ENCODE measurements at regions not wholly inside any gene's neighbourhood (a gene's known extent, or its start where the extent isn't known, plus 50 kb on each side); places are given as distances from the start of the nearest gene placed in this dataset.
"Not testable (repeated sequence)": the region's sequence is repeated elsewhere in the genome, so short reads cannot be mapped to it uniquely, and the experiment has no call there.

DNA sequence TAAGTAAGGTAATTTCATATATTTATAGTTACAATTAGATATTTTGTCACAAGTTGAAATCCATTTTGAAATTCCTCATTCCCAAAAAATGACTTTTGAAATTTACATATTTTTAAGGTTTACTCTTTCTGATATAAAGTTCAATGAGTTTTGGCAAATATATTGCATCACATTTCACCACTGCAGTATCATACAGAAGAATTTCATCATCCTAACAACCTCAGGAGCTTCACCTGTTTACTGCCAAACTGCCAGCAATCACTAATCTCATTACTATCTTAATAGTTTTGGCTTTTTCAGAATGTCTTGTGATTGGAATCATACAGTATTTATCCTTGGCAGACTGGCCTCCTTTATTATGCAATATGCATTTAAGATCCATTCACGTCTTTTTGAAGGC, 1578.9 kb downstream of the REEP3 start:
- H3K4me3 Mint-ChIP-seq, result no peak overlapping the region
- peaks cover 14% of the 10 kb centered on the region for H3K9me3 Mint-ChIP-seq
- H3K36me3 Mint-ChIP-seq (ENCODE audit: low read depth), result no peaks in the 10 kb centered on the region
- no peaks in the 10 kb centered on the region for H3K4me1 Mint-ChIP-seq (ENCODE audit: low read depth)
- no peak overlapping the region for H3K27ac Mint-ChIP-seq
- H3K27me3 Mint-ChIP-seq (ENCODE audit: low read depth), result no peaks in the 10 kb centered on the region
- DNase-seq (ENCODE audit: low spot score), result no peak

DNA sequence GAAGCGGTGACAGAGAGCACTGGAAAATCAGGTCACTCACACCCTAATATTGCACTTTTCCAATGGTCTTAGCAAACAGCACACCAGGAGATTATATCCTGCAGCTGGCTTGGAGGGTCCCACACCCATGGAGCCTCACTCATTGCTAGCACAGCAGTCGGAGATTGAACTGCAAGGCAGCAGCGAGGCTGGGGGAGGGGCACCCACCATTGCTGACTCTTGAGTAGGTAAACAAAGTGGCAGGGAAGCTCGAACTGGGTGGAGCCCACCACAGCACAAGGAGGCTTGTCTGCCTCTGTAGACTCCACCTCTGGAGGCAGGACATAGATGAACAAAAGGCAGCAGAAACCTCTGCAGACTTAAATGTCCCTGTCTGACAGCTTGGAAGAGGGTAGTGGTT, 1579.7 kb downstream of the REEP3 start:
- not testable (repeated sequence) for H3K27me3 Mint-ChIP-seq (ENCODE audit: low read depth); H3K4me3 Mint-ChIP-seq; DNase-seq (ENCODE audit: low spot score); H3K36me3 Mint-ChIP-seq (ENCODE audit: low read depth); H3K4me1 Mint-ChIP-seq (ENCODE audit: low read depth); H3K27ac Mint-ChIP-seq
- H3K9me3 Mint-ChIP-seq, result peaks cover 19% of the 10 kb centered on the region

DNA sequence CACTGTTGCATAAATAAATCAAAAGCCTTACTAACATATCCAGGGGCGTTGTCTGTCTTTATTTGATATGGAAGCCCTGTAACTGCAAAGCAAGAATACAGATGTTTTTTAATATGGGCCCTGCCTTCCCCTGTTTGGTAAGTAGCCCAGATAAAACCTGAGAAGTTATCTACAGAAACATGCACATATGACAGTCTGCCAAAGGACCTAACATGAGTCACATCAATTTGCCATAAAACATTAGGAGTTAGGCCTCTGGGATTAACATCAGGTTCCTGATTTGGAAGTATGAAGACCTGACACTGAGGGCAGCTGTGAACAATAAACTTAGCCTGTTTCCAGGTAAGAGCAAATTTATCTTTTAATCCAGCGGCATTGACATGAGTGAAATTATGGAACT, 1588.8 kb downstream of the REEP3 start:
- DNase-seq (ENCODE audit: low spot score), result no peak
- Mint-ChIP-seq H3K27me3 (ENCODE audit: low read depth) (no peaks in the 10 kb centered on the region), H3K4me1 (ENCODE audit: low read depth) (no peaks in the 10 kb centered on the region), H3K36me3 (ENCODE audit: low read depth) (no peaks in the 10 kb centered on the region), H3K9me3 (peaks cover 42% of the 10 kb centered on the region), H3K4me3 (no peak overlapping the region), H3K27ac (no peak overlapping the region)

DNA sequence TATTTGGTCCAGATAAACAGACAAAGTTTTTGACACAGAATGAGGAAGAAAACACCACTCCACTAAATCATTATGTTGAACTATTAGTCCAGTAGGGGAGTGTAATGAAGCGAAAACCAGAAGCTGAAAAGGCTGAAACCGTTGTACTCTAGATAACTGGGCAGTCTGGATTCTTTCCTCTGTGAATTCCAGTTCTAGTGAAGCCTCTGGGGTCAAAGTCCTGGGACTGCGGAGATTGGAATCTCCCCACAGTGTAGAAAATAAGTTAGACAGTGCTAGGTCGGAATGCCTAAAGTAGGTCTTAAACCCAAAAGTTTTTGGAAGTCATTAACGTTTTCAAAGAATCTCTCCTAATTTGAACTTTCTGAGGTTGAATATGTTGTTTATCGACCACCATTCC, 1589.9 kb downstream of the REEP3 start:
- H3K27me3 Mint-ChIP-seq (ENCODE audit: low read depth); H3K27ac Mint-ChIP-seq; DNase-seq (ENCODE audit: low spot score); H3K36me3 Mint-ChIP-seq (ENCODE audit: low read depth); H3K4me3 Mint-ChIP-seq; H3K4me1 Mint-ChIP-seq (ENCODE audit: low read depth): not testable (repeated sequence)
- H3K9me3 Mint-ChIP-seq, result peaks cover 35% of the 10 kb centered on the region

DNA sequence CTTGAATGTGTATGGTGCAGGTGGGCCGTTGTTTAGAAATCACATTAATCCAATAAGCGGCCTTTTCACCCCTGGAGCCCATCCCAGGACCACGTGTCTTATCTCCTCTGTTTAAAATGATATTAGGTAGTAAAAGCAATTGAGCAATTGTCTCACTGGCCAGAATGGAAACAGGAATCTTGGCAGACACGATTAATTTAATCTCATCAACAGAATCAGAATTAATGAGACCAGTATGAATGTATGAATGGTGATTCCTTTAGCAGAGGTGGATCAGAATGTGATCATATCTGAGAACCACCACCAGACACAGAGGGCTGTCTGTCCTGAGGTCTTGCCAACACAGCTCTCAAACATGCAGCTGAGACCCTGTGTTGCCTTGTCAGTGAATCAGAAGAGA, 1591.4 kb downstream of the REEP3 start:
- Mint-ChIP-seq H3K4me1 (ENCODE audit: low read depth) (no peaks in the 10 kb centered on the region), H3K9me3 (peaks cover 36% of the 10 kb centered on the region), H3K36me3 (ENCODE audit: low read depth) (no peaks in the 10 kb centered on the region), H3K27me3 (ENCODE audit: low read depth) (no peaks in the 10 kb centered on the region), H3K4me3 (no peak overlapping the region), H3K27ac (no peak overlapping the region)
- no peak for DNase-seq (ENCODE audit: low spot score)

DNA sequence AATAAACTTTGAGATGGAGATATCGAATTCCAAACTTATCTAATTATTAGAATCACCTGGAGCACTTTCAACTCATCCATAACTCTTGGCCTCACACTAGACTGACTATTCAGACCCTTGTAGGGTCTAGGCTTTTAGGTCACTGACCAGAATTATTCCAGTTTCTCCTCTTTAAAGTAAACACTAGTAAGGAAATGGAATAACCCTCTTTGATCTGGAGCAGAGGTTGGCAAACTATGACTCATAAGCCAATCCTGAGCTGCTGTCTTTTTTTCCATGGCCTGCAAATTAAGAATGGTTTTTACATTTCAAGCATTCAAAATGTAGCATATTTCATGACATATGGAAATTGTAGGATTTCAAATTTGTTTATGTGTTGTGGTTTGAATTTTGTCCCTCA, 1601.9 kb downstream of the REEP3 start:
- no peaks in the 10 kb centered on the region for H3K4me1 Mint-ChIP-seq (ENCODE audit: low read depth)
- no peak overlapping the region for H3K4me3 Mint-ChIP-seq
- H3K36me3 Mint-ChIP-seq (ENCODE audit: low read depth), result no peaks in the 10 kb centered on the region
- no peak overlapping the region for H3K27ac Mint-ChIP-seq
- H3K9me3 Mint-ChIP-seq, result peaks cover 29% of the 10 kb centered on the region
- DNase-seq (ENCODE audit: low spot score), result no peak
- H3K27me3 Mint-ChIP-seq (ENCODE audit: low read depth), result no peaks in the 10 kb centered on the region

DNA sequence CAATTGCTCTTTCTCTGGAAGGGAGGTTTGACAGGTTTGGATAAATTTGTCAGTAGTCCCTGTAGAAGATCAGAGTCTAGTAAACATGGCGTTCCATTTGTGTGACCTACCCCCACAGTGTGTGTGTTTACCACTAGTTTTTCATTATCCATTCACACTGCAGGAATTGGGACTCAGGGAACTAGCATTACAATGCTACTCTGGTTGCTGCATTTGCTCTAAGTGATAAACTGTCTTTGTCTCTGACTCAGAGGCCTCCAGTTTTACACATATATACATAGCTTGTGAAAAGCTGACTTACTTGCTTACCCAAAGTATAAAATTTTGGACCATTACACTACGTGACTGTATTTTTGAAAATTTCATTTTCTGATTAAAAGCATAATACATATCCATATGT, 1604.0 kb downstream of the REEP3 start:
- H3K27me3 Mint-ChIP-seq (ENCODE audit: low read depth), result no peaks in the 10 kb centered on the region
- no peaks in the 10 kb centered on the region for H3K36me3 Mint-ChIP-seq (ENCODE audit: low read depth)
- H3K27ac Mint-ChIP-seq, result no peak overlapping the region
- peaks cover 17% of the 10 kb centered on the region for H3K9me3 Mint-ChIP-seq
- no peak overlapping the region for H3K4me3 Mint-ChIP-seq
- H3K4me1 Mint-ChIP-seq (ENCODE audit: low read depth), result no peaks in the 10 kb centered on the region
- no peak for DNase-seq (ENCODE audit: low spot score)

DNA sequence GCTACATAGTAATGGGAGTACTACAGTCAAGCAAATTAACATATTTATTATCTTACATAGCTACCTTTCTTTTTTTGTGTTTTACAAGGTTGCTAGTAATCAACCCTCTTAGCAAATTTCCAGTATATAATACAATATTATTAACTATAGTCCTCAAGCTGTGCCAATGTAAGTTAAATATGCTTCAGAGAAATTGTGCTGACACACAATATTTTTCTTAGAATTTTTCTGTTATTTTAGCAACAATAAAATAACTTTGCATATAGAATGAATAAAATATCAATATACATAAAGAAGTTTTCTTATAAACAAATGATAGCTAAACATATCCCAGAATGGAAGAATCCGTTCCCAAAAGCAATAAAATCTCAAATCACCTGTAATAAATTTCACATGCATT, 1605.1 kb downstream of the REEP3 start:
- Mint-ChIP-seq H3K4me1 (ENCODE audit: low read depth) (no peaks in the 10 kb centered on the region), H3K9me3 (peaks cover 15% of the 10 kb centered on the region), H3K4me3 (no peak overlapping the region), H3K27ac (no peak overlapping the region), H3K36me3 (ENCODE audit: low read depth) (no peaks in the 10 kb centered on the region), H3K27me3 (ENCODE audit: low read depth) (no peaks in the 10 kb centered on the region)
- no peak for DNase-seq (ENCODE audit: low spot score)

DNA sequence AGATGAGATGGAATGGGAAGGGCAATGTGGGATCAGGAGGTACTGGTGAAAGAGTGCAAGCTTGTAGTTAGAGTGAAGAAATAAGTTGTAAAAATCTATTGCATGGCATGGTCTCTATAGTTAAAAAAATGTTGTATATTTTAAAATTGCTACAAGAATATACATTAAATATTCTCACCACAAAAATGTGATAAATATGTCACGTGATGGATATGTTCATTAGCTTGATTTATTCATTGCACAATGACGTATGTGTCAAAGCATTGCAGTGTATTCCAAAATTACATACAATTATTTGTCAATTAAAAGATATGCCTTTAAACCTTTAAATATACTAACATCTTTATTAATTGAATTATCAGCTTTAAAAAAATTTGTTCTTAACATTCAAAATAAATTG, 1607.1 kb downstream of the REEP3 start:
- H3K9me3 Mint-ChIP-seq, result peaks cover 10% of the 10 kb centered on the region
- H3K36me3 Mint-ChIP-seq (ENCODE audit: low read depth), result no peaks in the 10 kb centered on the region
- no peak for DNase-seq (ENCODE audit: low spot score)
- H3K27ac Mint-ChIP-seq, result no peak overlapping the region
- H3K27me3 Mint-ChIP-seq (ENCODE audit: low read depth), result no peaks in the 10 kb centered on the region
- no peaks in the 10 kb centered on the region for H3K4me1 Mint-ChIP-seq (ENCODE audit: low read depth)
- H3K4me3 Mint-ChIP-seq, result no peak overlapping the region

DNA sequence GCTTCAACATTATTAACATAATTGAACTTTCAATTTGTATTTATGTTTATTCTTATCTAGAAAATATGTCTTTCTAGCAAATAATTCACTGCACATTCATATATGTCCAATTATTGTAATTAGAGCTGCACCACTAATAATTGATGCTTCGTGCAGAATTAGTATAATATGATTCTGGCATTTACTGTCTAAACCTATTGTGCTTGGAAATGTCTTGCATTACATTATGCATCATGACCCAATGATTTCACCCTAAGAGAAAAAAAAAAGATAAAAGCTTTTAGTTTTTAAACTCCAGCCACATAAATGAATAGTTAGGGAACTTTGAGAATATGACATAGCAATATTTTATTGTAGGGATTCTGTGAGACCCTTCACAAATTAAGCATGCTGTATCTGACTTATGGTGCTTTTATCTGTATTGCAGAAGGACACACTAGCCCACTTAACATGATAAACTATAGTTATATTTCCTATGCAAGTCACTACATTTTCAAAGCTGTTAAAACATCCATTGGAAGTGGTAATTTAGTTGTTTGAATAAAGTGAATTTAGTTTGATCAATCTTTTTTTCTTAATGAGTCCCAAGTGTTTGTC, 1609.1 kb downstream of the REEP3 start:
- H3K36me3 Mint-ChIP-seq (ENCODE audit: low read depth), result no peaks in the 10 kb centered on the region
- peaks cover 6% of the 10 kb centered on the region for H3K9me3 Mint-ChIP-seq
- no peak overlapping the region for H3K27ac Mint-ChIP-seq
- no peaks in the 10 kb centered on the region for H3K27me3 Mint-ChIP-seq (ENCODE audit: low read depth)
- no peak overlapping the region for H3K4me3 Mint-ChIP-seq
- no peak for DNase-seq (ENCODE audit: low spot score)
- H3K4me1 Mint-ChIP-seq (ENCODE audit: low read depth), result no peaks in the 10 kb centered on the region

DNA sequence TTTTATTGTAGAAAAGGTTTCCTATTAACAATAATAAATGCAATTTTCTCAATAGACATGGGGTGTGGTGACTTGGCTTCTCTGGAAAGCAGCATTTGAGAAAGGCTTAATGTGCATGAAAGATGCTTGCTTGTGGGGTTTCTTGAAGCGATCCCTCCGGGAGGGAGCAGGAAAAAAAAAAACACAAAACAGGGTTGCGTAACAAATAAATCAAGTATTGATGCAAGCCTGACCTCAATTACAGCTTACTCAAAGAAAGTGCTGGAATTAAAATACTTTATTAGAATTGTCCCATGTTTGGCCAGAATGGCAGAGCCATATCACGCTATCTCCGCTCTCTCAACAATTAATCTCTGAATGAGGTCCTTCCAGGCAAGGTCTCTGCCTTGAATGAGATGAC, 1612.5 kb downstream of the REEP3 start:
- no peak overlapping the region for H3K27ac Mint-ChIP-seq
- DNase-seq (ENCODE audit: low spot score), result no peak

DNA sequence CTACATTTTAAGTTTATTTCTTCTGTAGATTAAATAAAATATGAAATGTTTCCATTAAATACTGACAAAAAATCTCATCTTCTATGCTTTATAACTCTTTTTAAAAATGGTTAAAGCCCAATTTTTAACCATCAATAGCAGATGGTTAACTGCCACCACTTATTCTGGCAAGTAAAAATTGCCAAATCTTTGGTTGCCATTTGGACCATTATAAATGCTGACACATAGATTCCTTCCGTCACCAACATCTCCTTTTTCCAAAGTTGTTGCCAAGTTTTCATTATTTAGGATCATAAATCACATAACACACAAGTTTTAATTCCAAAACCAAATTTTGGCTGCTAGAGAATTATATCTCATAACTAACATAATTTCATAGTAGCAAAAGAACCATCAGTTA, 1614.3 kb downstream of the REEP3 start:
- Mint-ChIP-seq H3K27me3 (ENCODE audit: low read depth) (no peaks in the 10 kb centered on the region), H3K36me3 (ENCODE audit: low read depth) (no peaks in the 10 kb centered on the region), H3K27ac (no peak overlapping the region), H3K4me3 (no peak overlapping the region), H3K4me1 (ENCODE audit: low read depth) (no peaks in the 10 kb centered on the region), H3K9me3 (peaks cover 4% of the 10 kb centered on the region)
- DNase-seq (ENCODE audit: low spot score), result no peak

More for the DNA sequence above, 1612.5 kb downstream of the REEP3 start:
- H3K4me3 Mint-ChIP-seq, result no peak overlapping the region
- no peaks in the 10 kb centered on the region for H3K4me1 Mint-ChIP-seq (ENCODE audit: low read depth)
- H3K27me3 Mint-ChIP-seq (ENCODE audit: low read depth), result no peaks in the 10 kb centered on the region
- H3K9me3 Mint-ChIP-seq, result peaks cover 4% of the 10 kb centered on the region
- no peaks in the 10 kb centered on the region for H3K36me3 Mint-ChIP-seq (ENCODE audit: low read depth)

DNA sequence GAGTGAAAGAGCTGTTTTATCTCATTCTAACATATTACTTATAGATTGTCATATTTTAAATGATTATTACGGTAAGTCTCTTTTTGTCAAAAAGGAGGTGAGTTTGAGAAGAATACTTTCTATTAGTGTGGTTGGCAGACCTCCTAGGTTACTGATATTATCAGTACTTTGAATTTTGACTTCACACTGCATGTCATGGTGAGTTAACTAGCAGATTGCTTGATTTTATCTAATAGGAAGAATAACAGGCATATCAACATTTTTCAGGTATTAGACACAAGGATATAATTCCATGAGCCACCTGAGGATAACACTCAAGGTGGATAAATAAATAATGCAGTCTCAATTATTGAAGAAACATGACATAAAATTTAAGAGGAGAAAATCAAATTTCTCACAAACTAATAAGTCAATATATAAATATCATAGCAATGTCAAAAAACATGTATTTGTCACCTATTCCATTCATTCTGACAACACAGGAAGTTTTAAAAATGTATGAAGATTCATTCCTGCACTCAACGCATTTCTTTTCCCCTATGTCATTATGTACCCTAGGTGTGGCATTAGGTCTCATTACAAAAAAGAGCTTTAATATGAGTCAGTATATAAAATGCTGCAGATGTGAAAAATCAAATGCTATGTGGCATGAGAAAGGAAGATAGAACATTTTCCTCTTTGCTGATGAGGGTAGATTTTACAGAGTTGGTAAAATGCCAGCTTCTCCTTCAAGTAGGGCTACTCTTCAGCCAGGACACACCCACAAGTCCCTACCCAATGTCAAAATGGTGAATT, 1621.6 kb downstream of the REEP3 start:
- Mint-ChIP-seq H3K27me3 (ENCODE audit: low read depth) (no peaks in the 10 kb centered on the region), H3K4me3 (no peak overlapping the region), H3K27ac (no peak overlapping the region), H3K4me1 (ENCODE audit: low read depth) (no peaks in the 10 kb centered on the region), H3K9me3 (no peaks in the 10 kb centered on the region), H3K36me3 (ENCODE audit: low read depth) (no peaks in the 10 kb centered on the region)
- DNase-seq (ENCODE audit: low spot score), result no peak

DNA sequence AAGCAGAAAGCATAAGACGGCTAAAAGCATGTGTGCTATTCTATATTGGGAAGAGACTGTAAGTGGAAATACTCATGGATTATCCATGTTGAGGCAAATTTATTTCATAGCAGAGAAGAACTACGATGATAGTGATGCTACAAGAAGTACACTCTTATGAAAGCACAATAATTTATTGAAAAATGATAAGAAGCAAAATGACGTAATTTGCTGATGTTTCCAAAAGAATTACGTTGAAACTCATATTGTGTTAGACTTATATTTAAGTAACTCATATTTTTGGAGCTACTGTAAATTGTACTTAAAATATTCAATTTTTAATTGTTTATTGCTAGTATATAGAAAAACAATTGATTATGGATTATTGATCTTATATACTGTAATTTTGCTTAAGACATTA, 1622.5 kb downstream of the REEP3 start:
- Mint-ChIP-seq H3K36me3 (ENCODE audit: low read depth) (no peaks in the 10 kb centered on the region), H3K4me3 (no peak overlapping the region), H3K27ac (no peak overlapping the region), H3K27me3 (ENCODE audit: low read depth) (no peaks in the 10 kb centered on the region), H3K9me3 (no peaks in the 10 kb centered on the region), H3K4me1 (ENCODE audit: low read depth) (no peaks in the 10 kb centered on the region)
- DNase-seq (ENCODE audit: low spot score), result no peak

DNA sequence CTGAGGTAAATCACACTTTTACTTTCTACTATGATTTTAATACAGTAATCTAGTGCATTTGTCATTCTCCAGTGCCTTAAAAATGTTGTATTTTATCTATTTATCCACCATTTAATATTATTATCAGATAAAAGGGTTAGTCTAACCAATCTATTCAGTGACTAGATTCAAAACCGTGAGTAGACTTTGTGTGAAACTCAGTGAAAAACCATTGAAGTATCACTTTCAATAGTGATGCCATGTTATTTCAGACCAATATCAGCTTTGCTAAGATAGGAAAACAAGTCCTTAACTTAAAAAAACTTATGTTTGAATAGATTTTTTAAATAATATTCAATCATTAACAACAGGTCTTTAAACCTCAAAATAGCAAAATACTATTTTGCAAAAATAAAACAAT, 1628.7 kb downstream of the REEP3 start:
- Mint-ChIP-seq H3K36me3 (ENCODE audit: low read depth) (no peaks in the 10 kb centered on the region), H3K27me3 (ENCODE audit: low read depth) (no peaks in the 10 kb centered on the region), H3K4me1 (ENCODE audit: low read depth) (no peaks in the 10 kb centered on the region), H3K27ac (no peak overlapping the region), H3K4me3 (no peak overlapping the region), H3K9me3 (peaks cover 3% of the 10 kb centered on the region)
- no peak for DNase-seq (ENCODE audit: low spot score)

Measured in T-helper 2 cell treated with Interferon-gamma antibody and Interleukin-4, amounts not matched to agents 5 μg/mL and 100 μg/mL, for 36 hours (primary cell).